GM23248 (cell line): ENCODE measurements at regions not wholly inside any gene's neighbourhood (a gene's known extent, or its start where the extent isn't known, plus 50 kb on each side); places are given as distances from the start of the nearest gene placed in this dataset.

Source experiments
- EZH2 ChIP-seq: fragments of 200-600 bp; sonication (generic); IDR thresholded peaks from 2 replicates; pipeline ENCODE4 v1.6.1; 2018; ENCODE audit warnings: antibody characterized with exemption, mild to moderate bottlenecking; ENCODE audit not compliant: insufficient read depth, poor library complexity, severe bottlenecking
- EZH2phosphoT487 ChIP-seq: fragments of 200-600 bp; sonication (generic); IDR thresholded peaks from 2 replicates; pipeline ENCODE4 v1.6.1; 2018; ENCODE audit warnings: antibody characterized with exemption, moderate library complexity, mild to moderate bottlenecking, low read depth; ENCODE audit not compliant: insufficient read depth

DNA sequence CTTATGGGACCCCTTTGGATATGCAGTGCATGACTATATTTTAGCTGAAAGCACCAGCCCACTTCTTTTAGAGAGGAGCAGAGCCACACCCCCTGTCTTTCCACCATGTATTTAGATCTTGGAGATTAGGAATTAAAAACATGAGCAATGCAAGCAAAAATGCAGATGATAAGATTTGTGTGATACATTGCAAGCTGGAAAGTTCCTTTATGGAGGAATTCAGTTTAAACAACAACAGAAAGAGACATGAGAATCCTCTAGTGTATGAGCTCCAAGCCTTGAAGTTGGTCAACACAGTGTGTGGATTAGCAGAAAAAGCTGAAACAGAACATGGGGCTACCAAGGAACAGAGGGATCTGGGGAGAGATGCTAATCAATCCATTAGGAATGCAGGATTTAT is 529.8 kb upstream of the NBEA start:
- TF ChIP-seq EZH2 = no peak
- TF ChIP-seq EZH2phosphoT487 = no peak
